H1 (cell line): ENCODE measurements at regions not wholly inside any gene's neighbourhood (a gene's known extent, or its start where the extent isn't known, plus 50 kb on each side); places are given as distances from the start of the nearest gene placed in this dataset.

Source experiments
- CTCF ChIA-PET: fragments of 300-600 bp; sonication (Branson Sonifier 250); formaldehyde crosslinking; loops from one replicate; lab custom pipeline; 2021; ENCODE audit not compliant: partially characterized antibody; lab: Charles Lee
- POLR2A ChIA-PET: fragments of 300-600 bp; sonication (Branson Sonifier 250); formaldehyde crosslinking; loops from one replicate; lab custom pipeline; 2021; ENCODE audit warnings: inconsistent platforms; ENCODE audit not compliant: partially characterized antibody; lab: Charles Lee
- DNase-seq, 2 experiments: peaks; one replicate each; pipeline versions ENCODE4 v3.0.0 to v3.0.0-alpha.2; 2010 to 2022; ENCODE audit warnings: low spot score in 2 of 2, low read depth in 1 of 2, mixed read lengths in 1 of 2
- FAIRE-seq: peaks from 2 replicates; lab custom pipeline; 2011; peaks lifted over from hg19 to GRCh38; lab: Jason Lieb, UNC
- H2AFZ ChIP-seq: 2 replicates; pipeline ENCODE4 v1.8.1; 2012; ENCODE audit warnings: low read length, inconsistent platforms
- H2AK5ac ChIP-seq: 2 replicates; pipeline ENCODE4 v1.6.1; 2013; ENCODE audit warnings: low read depth, low read length
- H2BK120ac ChIP-seq: replicated peaks from 2 replicates; pipeline ENCODE3; 2013; ENCODE audit warnings: low read depth, low read length, inconsistent platforms
- H2BK12ac ChIP-seq: 2 replicates; pipeline ENCODE4 v1.6.1; 2013; ENCODE audit warnings: low read depth, low read length
- H2BK15ac ChIP-seq: 2 replicates; pipeline ENCODE4 v1.6.1; 2013; ENCODE audit warnings: low read length
- H2BK20ac ChIP-seq: 2 replicates; pipeline ENCODE4 v1.6.1; 2013; ENCODE audit warnings: low read length
- H2BK5ac ChIP-seq: 2 replicates; pipeline ENCODE4 v1.6.1; 2013; ENCODE audit warnings: low read depth, low read length
- H3K14ac ChIP-seq: 2 replicates; pipeline ENCODE4 v1.6.1; 2013; ENCODE audit warnings: inconsistent platforms; ENCODE audit not compliant: insufficient read length
- H3K18ac ChIP-seq: 2 replicates; pipeline ENCODE4 v1.6.1; 2013; ENCODE audit warnings: low read length; ENCODE audit errors: extremely low read depth
- H3K23ac ChIP-seq: 2 replicates; pipeline ENCODE4 v1.6.1; 2013; ENCODE audit warnings: inconsistent platforms; ENCODE audit not compliant: insufficient read length
- H3K23me2 ChIP-seq: 2 replicates; pipeline ENCODE4 v1.6.1; 2013; ENCODE audit warnings: low read depth, low read length
- H3K27ac ChIP-seq: 2 replicates; pipeline ENCODE4 v1.6.1; 2011; ENCODE audit warnings: low read depth, low read length, inconsistent platforms
- H3K27me3 ChIP-seq, 4 experiments: replicated peaks in 1 of 4; 1 replicate in 1 of 4; 2 replicates in 3 of 4; pipeline versions ENCODE4 v1.6.1 to v1.8.1; 2011 to 2013; ENCODE audit warnings: low read length in 3 of 4, mild to moderate bottlenecking in 3 of 4, inconsistent platforms in 2 of 4, mixed read lengths in 2 of 4, moderate library complexity in 1 of 4; ENCODE audit not compliant: control insufficient read depth in 3 of 4, insufficient read depth in 3 of 4; ENCODE audit errors: extremely low read depth in 1 of 4
- H3K36me3 ChIP-seq, 4 experiments: 2 replicates each; pipeline versions ENCODE4 v1.6.1 to v1.8.1; 2011 to 2013; ENCODE audit warnings: mild to moderate bottlenecking in 4 of 4, low read length in 3 of 4, moderate library complexity in 2 of 4, control low read depth in 1 of 4, inconsistent platforms in 1 of 4; ENCODE audit not compliant: insufficient read depth in 4 of 4, control insufficient read depth in 2 of 4
- H3K4ac ChIP-seq: replicated peaks from 2 replicates; pipeline ENCODE3; 2013; ENCODE audit warnings: low read length, low read depth, mixed read lengths, inconsistent platforms; ENCODE audit not compliant: insufficient read length
- H3K4me1 ChIP-seq, 4 experiments: replicated peaks in 1 of 4; 1 replicate in 1 of 4; 2 replicates in 3 of 4; pipeline versions ENCODE4 v1.6.1 to v1.8.1; 2011 to 2013; ENCODE audit warnings: low read length in 3 of 4, inconsistent platforms in 2 of 4, mixed read lengths in 1 of 4; ENCODE audit not compliant: insufficient read depth in 4 of 4, control insufficient read depth in 3 of 4
- H3K4me2 ChIP-seq, 2 experiments: 2 replicates each; pipeline versions ENCODE4 v1.6.1 to v1.8.1; 2011 to 2013; ENCODE audit warnings: low read depth in 2 of 2, low read length in 2 of 2, control low read depth in 1 of 2, inconsistent platforms in 1 of 2, mild to moderate bottlenecking in 1 of 2; ENCODE audit not compliant: insufficient read depth in 1 of 2
- H3K4me3 ChIP-seq, 4 experiments: fragments of 200-600, 300-600 bp in 1 of 4; sonication (generic), shearing (Covaris generic), sonication (Bioruptor Twin) in 1 of 4; 2 replicates each; pipeline versions ENCODE4 v1.5.1 to v1.8.1; 2011 to 2016; ENCODE audit warnings: low read length in 4 of 4, low read depth in 3 of 4, control low read depth in 2 of 4, inconsistent platforms in 2 of 4, mild to moderate bottlenecking in 2 of 4, mixed read lengths in 1 of 4, moderate library complexity in 1 of 4; ENCODE audit not compliant: insufficient read depth in 2 of 4; ENCODE audit errors: extremely low read depth in 1 of 4
- H3K56ac ChIP-seq: replicated peaks from 2 replicates; pipeline ENCODE3; 2013; ENCODE audit warnings: low read depth, mild to moderate bottlenecking, mixed read lengths, low read length, inconsistent platforms; ENCODE audit not compliant: insufficient read length
- H3K79me1 ChIP-seq: 2 replicates; pipeline ENCODE4 v1.6.1; 2013; ENCODE audit warnings: low read depth, low read length, control low read depth
- H3K79me2 ChIP-seq, 2 experiments: 2 replicates each; pipeline versions ENCODE4 v1.6.1 to v1.8.1; 2012 to 2013; ENCODE audit warnings: low read length in 2 of 2, mild to moderate bottlenecking in 2 of 2, inconsistent platforms in 1 of 2; ENCODE audit not compliant: insufficient read depth in 2 of 2, control insufficient read depth in 1 of 2
- H3K9ac ChIP-seq, 4 experiments: replicated peaks in 1 of 4; 1 replicate in 1 of 4; 2 replicates in 3 of 4; pipeline versions ENCODE4 v1.6.1 to v1.8.1; 2011 to 2013; ENCODE audit warnings: low read depth in 3 of 4, low read length in 3 of 4, control low read depth in 2 of 4, mild to moderate bottlenecking in 2 of 4, moderate library complexity in 2 of 4, inconsistent platforms in 1 of 4; ENCODE audit errors: extremely low read depth in 1 of 4
- H3K9me3 ChIP-seq, 2 experiments: 2 replicates each; pipeline versions ENCODE4 v1.6.1 to v1.8.1; 2012 to 2013; ENCODE audit warnings: mild to moderate bottlenecking in 2 of 2, moderate library complexity in 2 of 2, control low read depth in 1 of 2, inconsistent platforms in 1 of 2, low read depth in 1 of 2, low read length in 1 of 2, mixed read lengths in 1 of 2; ENCODE audit not compliant: insufficient read depth in 2 of 2
- H4K20me1 ChIP-seq, 2 experiments: replicated peaks in 1 of 2; 2 replicates each; pipeline versions ENCODE3 to v1.8.1; 2011 to 2013; ENCODE audit warnings: inconsistent platforms in 2 of 2, low read length in 2 of 2, mild to moderate bottlenecking in 1 of 2; ENCODE audit not compliant: insufficient read depth in 2 of 2, control insufficient read depth in 1 of 2
- H4K5ac ChIP-seq: 2 replicates; pipeline ENCODE4 v1.6.1; 2013; ENCODE audit warnings: low read length, low read depth, mixed read lengths, inconsistent platforms; ENCODE audit not compliant: insufficient read length
- H4K8ac ChIP-seq: 2 replicates; pipeline ENCODE4 v1.8.0; 2013; ENCODE audit warnings: mild to moderate bottlenecking, moderate library complexity, low read length, inconsistent platforms; ENCODE audit not compliant: insufficient read depth; ENCODE audit errors: extremely low read depth
- H4K91ac ChIP-seq: replicated peaks from 2 replicates; pipeline ENCODE3; 2013; ENCODE audit warnings: low read length, mixed read lengths, inconsistent platforms; ENCODE audit not compliant: insufficient read length
- ASH2L ChIP-seq: fragments of 200-600, 300-600 bp; sonication (generic); IDR thresholded peaks from one replicate; pipeline ENCODE4 v1.7.1; 2017; ENCODE audit warnings: low read length
- BACH1 ChIP-seq: IDR thresholded peaks from 2 replicates; pipeline ENCODE4 v1.6.1; 2012; ENCODE audit warnings: low read length, improper control_type of control experiment
- BCL11A ChIP-seq, 2 experiments: IDR thresholded peaks; one replicate each; pipeline ENCODE4 v1.6.1; 2011; ENCODE audit warnings: low read depth in 2 of 2, low read length in 2 of 2, mild to moderate bottlenecking in 2 of 2
- E2F6 ChIP-seq: IDR thresholded peaks from 2 replicates; pipeline ENCODE4 v1.6.1; 2012; ENCODE audit warnings: inconsistent platforms
- EGR1 ChIP-seq: IDR thresholded peaks from 2 replicates; pipeline ENCODE4 v1.6.1; 2011; ENCODE audit warnings: low read depth, low read length, borderline replicate concordance
- EZH2 ChIP-seq: fragments of 200-600 bp; sonication (generic); IDR thresholded peaks from 2 replicates; pipeline ENCODE4 v1.7.1; 2012; ENCODE audit warnings: low read depth, mild to moderate bottlenecking, moderate library complexity, low read length, inconsistent platforms; ENCODE audit not compliant: severe bottlenecking
- POLR2A ChIP-seq, 2 experiments: IDR thresholded peaks; 1 replicate in 1 of 2; 2 replicates in 1 of 2; pipeline ENCODE4 v1.6.1; 2011; ENCODE audit warnings: low read depth in 2 of 2, low read length in 2 of 2, mild to moderate bottlenecking in 2 of 2; ENCODE audit errors: control extremely low read depth in 1 of 2
- RXRA ChIP-seq: IDR thresholded peaks from 2 replicates; pipeline ENCODE4 v1.6.1; 2011; ENCODE audit warnings: low read depth, mild to moderate bottlenecking, low read length, moderate library complexity; ENCODE audit not compliant: insufficient read depth
- SAP30 ChIP-seq: fragments of 300-600 bp; sonication (generic); IDR thresholded peaks from 2 replicates; pipeline ENCODE4 v1.7.1; 2012; ENCODE audit warnings: low read length, moderate library complexity, mild to moderate bottlenecking, inconsistent platforms; ENCODE audit not compliant: insufficient read depth, insufficient replicate concordance
- WGBS, 2 experiments: shearing (Covaris generic) in 1 of 2; methylation state at CpG; one replicate each; pipeline versions ENCODE4 v1.1.6 to v1.1.7; 2013 to 2015; ENCODE audit warnings: low lambda C conversion rate in 2 of 2, mixed read lengths in 2 of 2, inconsistent platforms in 1 of 2, low coverage in 1 of 2, missing lambda C conversion rate in 1 of 2; ENCODE audit not compliant: insufficient replicate concordance in 2 of 2, insufficient coverage in 1 of 2, insufficient read length in 1 of 2; ENCODE audit errors: extremely low coverage in 1 of 2, missing lambda C conversion rate in 1 of 2; 5-methylcytosine and 5-hydroxymethylcytosine counted together
- TF ChIP-seq, protein P1 (sequence below): IDR thresholded peaks from 2 replicates; pipeline ENCODE4 v1.6.1; 2012; ENCODE audit warnings: low read length, inconsistent platforms
- TF ChIP-seq, protein P2 (sequence below): IDR thresholded peaks from 2 replicates; pipeline ENCODE4 v1.6.1; 2011; ENCODE audit warnings: low read depth, mild to moderate bottlenecking, low read length; ENCODE audit not compliant: insufficient read depth

- Histone ChIP-seq H4K91ac (no peak overlapping the region), H3K4me1 (peaks cover 3 to 5% (median 5%) of the 10 kb centered on the region in 4 experiments; a peak in 5 of 7 replicates), H3K27ac (no peak overlapping the region), H3K18ac (no peak overlapping the region), H3K9ac (no peak overlapping the region), H3K9me3 (no peaks in the 10 kb centered on the region), H4K5ac (no peak overlapping the region), H3K23ac (no peak overlapping the region), H2BK15ac (no peak overlapping the region), H2BK5ac (no peak overlapping the region), H3K23me2 (no peaks in the 10 kb centered on the region), H3K27me3 (no peaks in the 10 kb centered on the region), H3K4me2 (no peak overlapping the region), H3K36me3 (no peaks in the 10 kb centered on the region), H3K79me1 (no peaks in the 10 kb centered on the region; the same call in 1 of the 2 replicates), H3K79me2 (no peaks in the 10 kb centered on the region), H4K20me1 (no peaks in the 10 kb centered on the region), H3K56ac (no peak overlapping the region), H2BK120ac (no peak overlapping the region), H2BK12ac (no peak overlapping the region), H4K8ac (no peak overlapping the region), H3K4me3 (no peak overlapping the region), H2AK5ac (no peak overlapping the region), H2AFZ (no peak overlapping the region), H3K14ac (no peak overlapping the region), H2BK20ac (no peak overlapping the region), H3K4ac (no peak overlapping the region)
- no peak for DNase-seq
- 77% methylated on average over 5 of the region's 5 CpGs; no CpG with 5 or more reads in 1 of the 2 experiments for WGBS, 2 experiments
- ChIA-PET POLR2A (no interaction called here), CTCF (interaction anchor here (0.7 to 2.1 kb wide), 3 partner anchors 9 to 82 kb away, joined by 4 to 7 read pairs (median 4); no protein-coding TSS in a partner anchor)
- FAIRE-seq, result no peak
- TF ChIP-seq RXRA (no peak), BCL11A (IDR thresholded peaks at IDR 0.05; ENCODE audit: low read depth in 2 of 2, low read length in 2 of 2) (no peak), EZH2 (no peak), POLR2A (IDR thresholded peaks at IDR 0.05; ENCODE audit: control extremely low read depth in 1 of 2, low read depth in 2 of 2, low read length in 2 of 2) (no peak), SAP30 (no peak), ASH2L (no peak), BACH1 (no peak), EGR1 (no peak), E2F6 (no peak)
- TF ChIP-seq, protein P1, sequence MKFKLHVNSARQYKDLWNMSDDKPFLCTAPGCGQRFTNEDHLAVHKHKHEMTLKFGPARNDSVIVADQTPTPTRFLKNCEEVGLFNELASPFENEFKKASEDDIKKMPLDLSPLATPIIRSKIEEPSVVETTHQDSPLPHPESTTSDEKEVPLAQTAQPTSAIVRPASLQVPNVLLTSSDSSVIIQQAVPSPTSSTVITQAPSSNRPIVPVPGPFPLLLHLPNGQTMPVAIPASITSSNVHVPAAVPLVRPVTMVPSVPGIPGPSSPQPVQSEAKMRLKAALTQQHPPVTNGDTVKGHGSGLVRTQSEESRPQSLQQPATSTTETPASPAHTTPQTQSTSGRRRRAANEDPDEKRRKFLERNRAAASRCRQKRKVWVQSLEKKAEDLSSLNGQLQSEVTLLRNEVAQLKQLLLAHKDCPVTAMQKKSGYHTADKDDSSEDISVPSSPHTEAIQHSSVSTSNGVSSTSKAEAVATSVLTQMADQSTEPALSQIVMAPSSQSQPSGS, result no peak
- TF ChIP-seq, protein P2, sequence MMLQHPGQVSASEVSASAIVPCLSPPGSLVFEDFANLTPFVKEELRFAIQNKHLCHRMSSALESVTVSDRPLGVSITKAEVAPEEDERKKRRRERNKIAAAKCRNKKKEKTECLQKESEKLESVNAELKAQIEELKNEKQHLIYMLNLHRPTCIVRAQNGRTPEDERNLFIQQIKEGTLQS, result no peak
Observed at GRCh38 chr4:3352505-3352904, 59.7 kb downstream of the RGS12 start.
